ENCODE measurements at regions not wholly inside any gene's neighbourhood (a gene's known extent, or its start where the extent isn't known, plus 50 kb on each side); places are given as distances from the start of the nearest gene placed in this dataset.

DNA sequence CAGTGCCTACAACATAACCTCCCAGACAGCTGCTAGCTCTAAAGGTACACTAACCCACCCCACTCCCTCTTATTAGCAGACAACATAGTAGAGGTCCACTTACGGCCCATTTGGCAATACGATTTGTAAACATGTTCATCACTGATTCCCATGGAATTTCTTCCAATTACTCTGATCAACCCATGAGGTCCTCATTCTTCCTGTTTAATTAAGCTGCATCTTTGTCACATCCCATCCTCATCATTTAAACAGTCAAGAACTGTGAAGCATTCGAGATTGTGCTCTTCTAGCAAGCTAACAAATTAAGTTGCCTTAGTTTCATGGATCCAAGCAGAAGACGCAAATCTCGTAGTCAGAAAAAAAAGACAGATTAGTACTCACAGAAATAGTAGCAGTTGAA, 622.2 kb upstream of the VSTM2A start:
- Histone ChIP-seq H2AFZ (ENCODE audit: low read length) (no peak overlapping the region), H3K4me2 (ENCODE audit: insufficient read depth, low read length) (no peak overlapping the region), H3K9me3 (ENCODE audit: low read depth, low read length) (peaks cover 2% of the 10 kb centered on the region), H3K27ac (ENCODE audit: low read depth, low read length) (no peak overlapping the region), H3K27me3 (ENCODE audit: insufficient read depth, low read length) (no peaks in the 10 kb centered on the region), H3K79me2 (ENCODE audit: insufficient read depth, low read length) (no peaks in the 10 kb centered on the region), H3K36me3 (ENCODE audit: insufficient read depth, low read length) (no peaks in the 10 kb centered on the region), H3K4me1 (ENCODE audit: insufficient read depth, low read length) (no peaks in the 10 kb centered on the region), H3K4me3 (ENCODE audit: insufficient read depth, low read length) (no peak overlapping the region), H4K20me1 (ENCODE audit: insufficient read depth, low read length) (no peaks in the 10 kb centered on the region)
- no peak for DNase-seq (ENCODE audit: insufficient read length, low spot score, missing footprints)
- TF ChIP-seq, protein P1, sequence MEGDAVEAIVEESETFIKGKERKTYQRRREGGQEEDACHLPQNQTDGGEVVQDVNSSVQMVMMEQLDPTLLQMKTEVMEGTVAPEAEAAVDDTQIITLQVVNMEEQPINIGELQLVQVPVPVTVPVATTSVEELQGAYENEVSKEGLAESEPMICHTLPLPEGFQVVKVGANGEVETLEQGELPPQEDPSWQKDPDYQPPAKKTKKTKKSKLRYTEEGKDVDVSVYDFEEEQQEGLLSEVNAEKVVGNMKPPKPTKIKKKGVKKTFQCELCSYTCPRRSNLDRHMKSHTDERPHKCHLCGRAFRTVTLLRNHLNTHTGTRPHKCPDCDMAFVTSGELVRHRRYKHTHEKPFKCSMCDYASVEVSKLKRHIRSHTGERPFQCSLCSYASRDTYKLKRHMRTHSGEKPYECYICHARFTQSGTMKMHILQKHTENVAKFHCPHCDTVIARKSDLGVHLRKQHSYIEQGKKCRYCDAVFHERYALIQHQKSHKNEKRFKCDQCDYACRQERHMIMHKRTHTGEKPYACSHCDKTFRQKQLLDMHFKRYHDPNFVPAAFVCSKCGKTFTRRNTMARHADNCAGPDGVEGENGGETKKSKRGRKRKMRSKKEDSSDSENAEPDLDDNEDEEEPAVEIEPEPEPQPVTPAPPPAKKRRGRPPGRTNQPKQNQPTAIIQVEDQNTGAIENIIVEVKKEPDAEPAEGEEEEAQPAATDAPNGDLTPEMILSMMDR (IDR thresholded peaks at IDR 0.05; ENCODE audit: extremely low read depth, low read depth, low read length), result no peak

DNA sequence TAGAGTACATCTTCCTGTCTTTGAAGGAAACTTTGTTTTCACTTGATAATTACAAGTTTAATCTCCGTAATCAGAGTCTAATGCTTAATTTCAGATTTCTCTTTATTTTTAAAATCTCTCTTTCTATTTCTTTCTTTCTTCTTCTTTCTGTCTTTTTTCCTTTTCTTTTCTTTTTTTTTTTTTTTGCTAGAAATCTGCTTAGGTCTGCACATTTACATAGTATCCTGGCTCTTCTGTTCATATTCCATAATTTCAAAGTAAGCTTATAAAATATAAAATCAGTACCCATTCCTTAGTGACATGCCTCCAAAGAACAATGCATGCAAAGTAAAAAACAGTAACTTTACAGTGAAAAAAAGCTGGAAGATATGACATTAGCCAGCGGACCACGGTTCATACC, 601.7 kb upstream of the VSTM2A start:
- Histone ChIP-seq H3K27ac (ENCODE audit: low read depth, low read length) (no peak overlapping the region), H3K79me2 (ENCODE audit: insufficient read depth, low read length) (no peaks in the 10 kb centered on the region), H3K27me3 (ENCODE audit: insufficient read depth, low read length) (no peaks in the 10 kb centered on the region), H4K20me1 (ENCODE audit: insufficient read depth, low read length) (no peaks in the 10 kb centered on the region), H2AFZ (ENCODE audit: low read length) (no peak overlapping the region), H3K4me1 (ENCODE audit: insufficient read depth, low read length) (no peaks in the 10 kb centered on the region), H3K4me3 (ENCODE audit: insufficient read depth, low read length) (no peak overlapping the region), H3K4me2 (ENCODE audit: insufficient read depth, low read length) (no peak overlapping the region), H3K9me3 (ENCODE audit: low read depth, low read length) (peaks cover 6% of the 10 kb centered on the region), H3K36me3 (ENCODE audit: insufficient read depth, low read length) (no peaks in the 10 kb centered on the region)
- TF ChIP-seq, protein P1 (IDR thresholded peaks at IDR 0.05; ENCODE audit: extremely low read depth, low read depth, low read length), result no peak
- no peak for DNase-seq (ENCODE audit: insufficient read length, low spot score, missing footprints)

DNA sequence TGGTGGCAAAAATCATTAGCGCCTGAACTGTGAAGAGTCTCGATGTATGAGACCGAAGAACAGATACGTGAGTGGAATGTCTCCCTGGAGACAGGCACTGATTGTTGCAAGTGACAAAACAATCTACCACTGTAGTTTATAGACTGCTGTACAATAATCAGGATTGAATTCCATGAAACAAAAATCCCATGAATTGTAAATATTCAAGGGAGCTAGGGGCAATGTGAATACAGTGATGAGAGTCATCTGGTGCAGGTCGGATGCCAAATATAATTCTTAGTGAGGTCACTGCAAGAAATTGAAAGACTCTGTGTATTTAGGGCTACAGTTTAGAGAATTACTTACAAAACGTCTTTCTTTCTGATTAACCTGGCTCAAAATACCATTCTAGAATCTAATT, 594.4 kb upstream of the VSTM2A start:
- no peaks in the 10 kb centered on the region for H4K20me1 ChIP-seq (ENCODE audit: insufficient read depth, low read length)
- H3K79me2 ChIP-seq (ENCODE audit: insufficient read depth, low read length), result no peaks in the 10 kb centered on the region
- no peak overlapping the region for H3K27ac ChIP-seq (ENCODE audit: low read depth, low read length)
- no peaks in the 10 kb centered on the region for H3K27me3 ChIP-seq (ENCODE audit: insufficient read depth, low read length)
- H3K4me2 ChIP-seq (ENCODE audit: insufficient read depth, low read length), result no peak overlapping the region
- TF ChIP-seq, protein P1 (IDR thresholded peaks at IDR 0.05; ENCODE audit: extremely low read depth, low read depth, low read length), result no peak
- no peak overlapping the region for H2AFZ ChIP-seq (ENCODE audit: low read length)
- DNase-seq (ENCODE audit: insufficient read length, low spot score, missing footprints), result no peak
- H3K4me3 ChIP-seq (ENCODE audit: insufficient read depth, low read length), result no peak overlapping the region
- peaks cover 4% of the 10 kb centered on the region for H3K9me3 ChIP-seq (ENCODE audit: low read depth, low read length)
- H3K4me1 ChIP-seq (ENCODE audit: insufficient read depth, low read length), result no peaks in the 10 kb centered on the region
- H3K36me3 ChIP-seq (ENCODE audit: insufficient read depth, low read length), result no peaks in the 10 kb centered on the region

DNA sequence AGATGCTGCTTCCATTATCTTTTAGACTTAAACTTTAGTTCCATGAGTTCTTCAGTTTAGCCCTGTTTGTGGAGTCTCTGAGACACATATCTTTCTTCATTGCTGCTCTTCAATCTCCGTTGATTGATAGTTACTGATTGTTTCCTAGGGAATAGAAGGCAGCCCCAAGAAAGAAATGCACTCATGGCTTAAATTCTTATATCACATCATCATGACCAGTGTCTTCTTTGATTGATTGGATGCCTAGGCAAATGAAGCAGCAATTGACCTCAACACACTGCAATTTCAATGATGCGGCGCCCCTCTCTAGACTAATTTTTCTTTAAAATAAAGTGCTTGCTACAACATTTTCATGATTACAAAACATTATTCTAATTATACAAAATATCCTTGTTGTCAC, 576.5 kb upstream of the VSTM2A start:
- Histone ChIP-seq H3K79me2 (ENCODE audit: insufficient read depth, low read length) (no peaks in the 10 kb centered on the region), H3K9me3 (ENCODE audit: low read depth, low read length) (no peaks in the 10 kb centered on the region), H4K20me1 (ENCODE audit: insufficient read depth, low read length) (no peaks in the 10 kb centered on the region), H3K27me3 (ENCODE audit: insufficient read depth, low read length) (no peaks in the 10 kb centered on the region), H3K27ac (ENCODE audit: low read depth, low read length) (no peak overlapping the region), H3K36me3 (ENCODE audit: insufficient read depth, low read length) (no peaks in the 10 kb centered on the region), H2AFZ (ENCODE audit: low read length) (no peak overlapping the region), H3K4me1 (ENCODE audit: insufficient read depth, low read length) (no peaks in the 10 kb centered on the region), H3K4me2 (ENCODE audit: insufficient read depth, low read length) (no peak overlapping the region), H3K4me3 (ENCODE audit: insufficient read depth, low read length) (no peak overlapping the region)
- TF ChIP-seq, protein P1 (IDR thresholded peaks at IDR 0.05; ENCODE audit: extremely low read depth, low read depth, low read length), result no peak
- DNase-seq (ENCODE audit: insufficient read length, low spot score, missing footprints), result no peak
